ENCODE measurements at regions not wholly inside any gene's neighbourhood (a gene's known extent, or its start where the extent isn't known, plus 50 kb on each side); places are given as distances from the start of the nearest gene placed in this dataset.
A peak's percentile ranks its signal among the peaks of the same experiment; 100 is the strongest.

GRCh38 chr11:37504060-37504611 is 906.1 kb upstream of the RAG2 start:
- no peak for TF ChIP-seq TAF1 (IDR thresholded peaks at IDR 0.05; ENCODE audit: borderline replicate concordance, low read depth, low read length)
- TF ChIP-seq POLR2AphosphoS5 (IDR thresholded peaks at IDR 0.05; ENCODE audit: low read depth, low read length): no peak; the same call in 1 of the 2 replicates
- no peak for TF ChIP-seq POLR2A (IDR thresholded peaks at IDR 0.05; ENCODE audit: low read depth, low read length)
- DNase-seq (ENCODE audit: insufficient read length): peak; percentile 2
- FAIRE-seq: peak; percentile 97

DNA sequence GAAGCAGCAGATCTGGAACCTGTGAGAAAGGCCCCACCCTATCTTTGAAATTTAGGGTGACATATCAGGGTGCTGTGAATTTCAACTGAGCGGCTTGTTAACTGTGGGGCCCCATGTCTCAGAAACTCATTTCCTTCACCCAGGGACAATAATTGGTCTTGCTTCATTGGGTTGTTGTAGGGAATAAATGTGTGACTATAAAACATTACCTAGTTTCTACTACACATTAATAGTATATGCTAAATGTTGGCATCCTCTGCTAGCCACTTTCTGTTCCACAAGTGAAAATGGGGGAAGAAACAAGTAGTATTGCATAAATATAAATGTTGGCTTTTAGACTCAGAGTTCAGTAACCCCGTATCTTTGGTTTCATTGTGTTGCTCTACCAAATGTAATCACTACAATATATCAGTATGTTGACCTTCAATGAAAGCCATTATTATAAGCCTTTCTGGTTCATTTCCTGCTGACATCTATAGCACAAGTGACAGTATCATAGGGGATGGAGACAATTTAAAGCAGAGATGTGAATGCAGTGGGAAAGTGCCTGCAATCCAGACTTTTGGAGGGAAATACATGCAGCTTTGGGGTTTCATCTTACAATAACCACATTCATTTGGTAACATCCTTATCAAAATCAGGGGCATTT is 905.5 kb upstream of the RAG2 start:
- FAIRE-seq: no peak
- TF ChIP-seq POLR2A (IDR thresholded peaks at IDR 0.05; ENCODE audit: low read depth, low read length) (no peak), POLR2AphosphoS5 (IDR thresholded peaks at IDR 0.05; ENCODE audit: low read depth, low read length) (no peak), TAF1 (IDR thresholded peaks at IDR 0.05; ENCODE audit: borderline replicate concordance, low read depth, low read length) (no peak)
- DNase-seq (ENCODE audit: insufficient read length): no peak

- FAIRE-seq: peak; percentile 80
- no peak for TF ChIP-seq TAF1 (IDR thresholded peaks at IDR 0.05; ENCODE audit: borderline replicate concordance, low read depth, low read length)
- TF ChIP-seq POLR2A (IDR thresholded peaks at IDR 0.05; ENCODE audit: low read depth, low read length): no peak
- TF ChIP-seq POLR2AphosphoS5 (IDR thresholded peaks at IDR 0.05; ENCODE audit: low read depth, low read length): no peak
- no peak for DNase-seq (ENCODE audit: insufficient read length)
Observed at GRCh38 chr11:37502202-37502601, 904.2 kb upstream of the RAG2 start.

DNA sequence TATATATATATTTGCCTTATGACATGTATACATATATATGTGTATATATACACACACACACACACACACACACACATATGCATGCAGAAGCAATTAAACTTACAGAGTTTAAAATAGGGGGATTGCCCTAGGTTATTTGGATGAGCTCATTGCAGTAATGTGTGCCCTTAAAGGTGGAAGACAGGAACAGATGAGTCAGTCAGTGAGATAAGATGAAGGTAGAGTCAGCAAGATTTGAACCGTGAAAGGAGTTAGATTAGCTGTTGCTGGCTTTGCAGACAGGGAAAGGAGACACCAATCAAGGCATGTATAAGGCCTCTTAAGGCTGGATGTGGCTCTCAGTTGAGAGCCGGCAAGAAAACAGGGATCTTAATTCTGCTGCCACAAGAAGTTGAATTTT is 902.4 kb upstream of the RAG2 start:
- DNase-seq (ENCODE audit: insufficient read length) (no peak), FAIRE-seq (no peak)
- TF ChIP-seq POLR2A (IDR thresholded peaks at IDR 0.05; ENCODE audit: low read depth, low read length) (no peak), TAF1 (IDR thresholded peaks at IDR 0.05; ENCODE audit: borderline replicate concordance, low read depth, low read length) (no peak), POLR2AphosphoS5 (IDR thresholded peaks at IDR 0.05; ENCODE audit: low read depth, low read length) (no peak)

GRCh38 chr11:37497326-37497725 is 899.3 kb upstream of the RAG2 start:
- TF ChIP-seq POLR2AphosphoS5 (IDR thresholded peaks at IDR 0.05; ENCODE audit: low read depth, low read length): no peak
- no peak for TF ChIP-seq TAF1 (IDR thresholded peaks at IDR 0.05; ENCODE audit: borderline replicate concordance, low read depth, low read length)
- TF ChIP-seq POLR2A (IDR thresholded peaks at IDR 0.05; ENCODE audit: low read depth, low read length): no peak
- no peak for FAIRE-seq
- no peak for DNase-seq (ENCODE audit: insufficient read length)

- DNase-seq (ENCODE audit: insufficient read length) (no peak), FAIRE-seq (no peak)
- no peak for TF ChIP-seq POLR2AphosphoS5 (IDR thresholded peaks at IDR 0.05; ENCODE audit: low read depth, low read length)
- TF ChIP-seq TAF1 (IDR thresholded peaks at IDR 0.05; ENCODE audit: borderline replicate concordance, low read depth, low read length): no peak
- TF ChIP-seq POLR2A (IDR thresholded peaks at IDR 0.05; ENCODE audit: low read depth, low read length): no peak
Observed at GRCh38 chr11:37496201-37496600, 898.2 kb upstream of the RAG2 start.

DNA sequence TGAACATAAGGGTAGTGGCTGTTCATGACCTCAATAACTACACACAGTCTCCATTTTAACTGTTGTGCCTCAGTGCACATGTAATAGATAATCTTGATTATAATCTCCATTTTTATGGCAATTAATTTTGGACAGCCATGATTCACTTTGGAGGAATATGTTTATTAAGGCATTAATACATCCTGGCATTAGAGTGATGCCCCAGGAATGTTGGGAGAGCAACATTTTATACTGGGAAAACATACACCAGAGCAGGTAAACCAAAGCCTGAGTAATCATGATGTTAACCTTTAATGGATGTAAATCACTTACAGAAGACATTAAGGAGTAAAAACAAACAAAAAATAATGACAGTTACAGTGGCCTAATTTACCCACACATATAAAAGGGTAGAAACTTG is 886.3 kb upstream of the RAG2 start:
- no peak for FAIRE-seq
- DNase-seq (ENCODE audit: insufficient read length): no peak
- TF ChIP-seq TAF1 (IDR thresholded peaks at IDR 0.05; ENCODE audit: borderline replicate concordance, low read depth, low read length) (no peak), POLR2AphosphoS5 (IDR thresholded peaks at IDR 0.05; ENCODE audit: low read depth, low read length) (no peak), POLR2A (IDR thresholded peaks at IDR 0.05; ENCODE audit: low read depth, low read length) (no peak)

GRCh38 chr11:37483761-37484160 is 885.7 kb upstream of the RAG2 start:
- no peak for FAIRE-seq
- no peak for DNase-seq (ENCODE audit: insufficient read length)
- TF ChIP-seq TAF1 (IDR thresholded peaks at IDR 0.05; ENCODE audit: borderline replicate concordance, low read depth, low read length) (no peak), POLR2A (IDR thresholded peaks at IDR 0.05; ENCODE audit: low read depth, low read length) (no peak), POLR2AphosphoS5 (IDR thresholded peaks at IDR 0.05; ENCODE audit: low read depth, low read length) (no peak)

DNA sequence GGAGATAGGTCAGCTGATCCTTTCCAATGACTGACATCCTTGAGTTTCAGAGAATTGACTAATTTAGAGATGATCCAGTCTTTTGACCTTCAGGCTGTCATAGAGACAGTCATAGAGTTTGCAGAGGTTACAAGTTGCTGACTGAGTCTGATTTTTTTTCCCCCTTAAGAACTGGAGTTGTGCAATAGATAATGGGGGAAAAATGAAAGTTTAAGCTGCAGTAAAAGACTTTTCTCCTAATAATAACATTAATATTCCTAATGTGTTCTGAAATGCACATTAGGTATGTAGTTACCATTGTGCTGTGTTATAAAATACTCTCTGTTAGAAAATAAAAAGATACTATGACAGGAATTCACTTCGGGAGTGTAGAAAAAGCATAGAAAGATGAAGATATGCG is 876.9 kb upstream of the RAG2 start:
- DNase-seq (ENCODE audit: insufficient read length) (no peak), FAIRE-seq (no peak)
- TF ChIP-seq TAF1 (IDR thresholded peaks at IDR 0.05; ENCODE audit: borderline replicate concordance, low read depth, low read length): no peak
- no peak for TF ChIP-seq POLR2A (IDR thresholded peaks at IDR 0.05; ENCODE audit: low read depth, low read length)

- no peak for FAIRE-seq
- DNase-seq (ENCODE audit: insufficient read length): no peak
- TF ChIP-seq TAF1 (IDR thresholded peaks at IDR 0.05; ENCODE audit: borderline replicate concordance, low read depth, low read length) (no peak), POLR2AphosphoS5 (IDR thresholded peaks at IDR 0.05; ENCODE audit: low read depth, low read length) (no peak), POLR2A (IDR thresholded peaks at IDR 0.05; ENCODE audit: low read depth, low read length) (no peak)
Observed at GRCh38 chr11:37468344-37468743, 870.3 kb upstream of the RAG2 start.

- no peak for DNase-seq (ENCODE audit: insufficient read length)
- FAIRE-seq: no peak
- TF ChIP-seq TAF1 (IDR thresholded peaks at IDR 0.05; ENCODE audit: borderline replicate concordance, low read depth, low read length) (no peak), POLR2A (IDR thresholded peaks at IDR 0.05; ENCODE audit: low read depth, low read length) (no peak), POLR2AphosphoS5 (IDR thresholded peaks at IDR 0.05; ENCODE audit: low read depth, low read length) (no peak)
Observed at GRCh38 chr11:37465221-37465620, 867.2 kb upstream of the RAG2 start.

- no peak for FAIRE-seq
- no peak for DNase-seq (ENCODE audit: insufficient read length)
- no peak for TF ChIP-seq POLR2A (IDR thresholded peaks at IDR 0.05; ENCODE audit: low read depth, low read length)
- TF ChIP-seq POLR2AphosphoS5 (IDR thresholded peaks at IDR 0.05; ENCODE audit: low read depth, low read length): no peak
- no peak for TF ChIP-seq TAF1 (IDR thresholded peaks at IDR 0.05; ENCODE audit: borderline replicate concordance, low read depth, low read length)
Observed at GRCh38 chr11:37459456-37459855, 861.4 kb upstream of the RAG2 start.
